ENCODE measurements at regions not wholly inside any gene's neighbourhood (a gene's known extent, or its start where the extent isn't known, plus 50 kb on each side); places are given as distances from the start of the nearest gene placed in this dataset.

- Histone ChIP-seq H3K27ac (ENCODE audit: low read depth, low read length) (no peak overlapping the region), H3K4me3 (ENCODE audit: insufficient read depth, low read depth, low read length) (no peak overlapping the region), H3K9ac (ENCODE audit: low read length) (no peak overlapping the region), H2AFZ (ENCODE audit: low read depth, low read length) (no peak overlapping the region), H4K20me1 (ENCODE audit: insufficient read depth, low read length) (no peaks in the 10 kb centered on the region), H3K27me3 (ENCODE audit: insufficient read depth, low read length) (no peaks in the 10 kb centered on the region), H3K36me3 (ENCODE audit: insufficient read depth, low read length) (no peaks in the 10 kb centered on the region), H3K4me2 (ENCODE audit: low read length) (no peak overlapping the region), H3K9me3 (ENCODE audit: insufficient read depth, low read depth, low read length) (no peaks in the 10 kb centered on the region), H3K79me2 (ENCODE audit: insufficient read depth, low read length) (no peaks in the 10 kb centered on the region), H3K4me1 (ENCODE audit: insufficient read depth, low read length) (peaks cover 11% of the 10 kb centered on the region)
- TF ChIP-seq, protein P1, sequence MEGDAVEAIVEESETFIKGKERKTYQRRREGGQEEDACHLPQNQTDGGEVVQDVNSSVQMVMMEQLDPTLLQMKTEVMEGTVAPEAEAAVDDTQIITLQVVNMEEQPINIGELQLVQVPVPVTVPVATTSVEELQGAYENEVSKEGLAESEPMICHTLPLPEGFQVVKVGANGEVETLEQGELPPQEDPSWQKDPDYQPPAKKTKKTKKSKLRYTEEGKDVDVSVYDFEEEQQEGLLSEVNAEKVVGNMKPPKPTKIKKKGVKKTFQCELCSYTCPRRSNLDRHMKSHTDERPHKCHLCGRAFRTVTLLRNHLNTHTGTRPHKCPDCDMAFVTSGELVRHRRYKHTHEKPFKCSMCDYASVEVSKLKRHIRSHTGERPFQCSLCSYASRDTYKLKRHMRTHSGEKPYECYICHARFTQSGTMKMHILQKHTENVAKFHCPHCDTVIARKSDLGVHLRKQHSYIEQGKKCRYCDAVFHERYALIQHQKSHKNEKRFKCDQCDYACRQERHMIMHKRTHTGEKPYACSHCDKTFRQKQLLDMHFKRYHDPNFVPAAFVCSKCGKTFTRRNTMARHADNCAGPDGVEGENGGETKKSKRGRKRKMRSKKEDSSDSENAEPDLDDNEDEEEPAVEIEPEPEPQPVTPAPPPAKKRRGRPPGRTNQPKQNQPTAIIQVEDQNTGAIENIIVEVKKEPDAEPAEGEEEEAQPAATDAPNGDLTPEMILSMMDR (IDR thresholded peaks at IDR 0.05; ENCODE audit: insufficient read depth, low read depth, low read length), result no peak
- no peak for TF ChIP-seq EZH2 (IDR thresholded peaks at IDR 0.05; ENCODE audit: insufficient read depth, low read length)
- Mint-ChIP-seq H3K27ac (ENCODE audit: unreplicated experiment) (no peak overlapping the region), H3K9me3 (ENCODE audit: unreplicated experiment) (no peaks in the 10 kb centered on the region), H3K36me3 (ENCODE audit: low read depth, unreplicated experiment) (no peaks in the 10 kb centered on the region), H3K4me1 (ENCODE audit: low read depth, unreplicated experiment) (no peaks in the 10 kb centered on the region), H3K4me3 (ENCODE audit: unreplicated experiment) (no peak overlapping the region), H3K27me3 (ENCODE audit: low read depth, unreplicated experiment) (peaks cover 13% of the 10 kb centered on the region)
- FAIRE-seq, result no peak
- DNase-seq (ENCODE audit: low read depth), result no peak
Measured at GRCh38 chr5:38726279-38726678, 119.5 kb upstream of the OSMR start.

GRCh38 chr5:38728029-38728428, 117.8 kb upstream of the OSMR start:
- no peaks in the 10 kb centered on the region for H3K36me3 Mint-ChIP-seq (ENCODE audit: low read depth, unreplicated experiment)
- no peak for TF ChIP-seq EZH2 (IDR thresholded peaks at IDR 0.05; ENCODE audit: insufficient read depth, low read length)
- TF ChIP-seq, protein P1 (IDR thresholded peaks at IDR 0.05; ENCODE audit: insufficient read depth, low read depth, low read length), result no peak
- no peak overlapping the region for H3K4me3 ChIP-seq (ENCODE audit: insufficient read depth, low read depth, low read length)
- no peak overlapping the region for H2AFZ ChIP-seq (ENCODE audit: low read depth, low read length)
- no peaks in the 10 kb centered on the region for H3K9me3 ChIP-seq (ENCODE audit: insufficient read depth, low read depth, low read length)
- no peaks in the 10 kb centered on the region for H3K4me1 Mint-ChIP-seq (ENCODE audit: low read depth, unreplicated experiment)
- no peaks in the 10 kb centered on the region for H4K20me1 ChIP-seq (ENCODE audit: insufficient read depth, low read length)
- no peak overlapping the region for H3K4me2 ChIP-seq (ENCODE audit: low read length)
- H3K36me3 ChIP-seq (ENCODE audit: insufficient read depth, low read length), result no peaks in the 10 kb centered on the region
- H3K27ac ChIP-seq (ENCODE audit: low read depth, low read length), result no peak overlapping the region
- peaks cover 2% of the 10 kb centered on the region for H3K27me3 ChIP-seq (ENCODE audit: insufficient read depth, low read length)
- H3K9me3 Mint-ChIP-seq (ENCODE audit: unreplicated experiment), result no peaks in the 10 kb centered on the region
- no peak overlapping the region for H3K27ac Mint-ChIP-seq (ENCODE audit: unreplicated experiment)
- H3K27me3 Mint-ChIP-seq (ENCODE audit: low read depth, unreplicated experiment), result peaks cover 13% of the 10 kb centered on the region
- FAIRE-seq (no peak), DNase-seq (ENCODE audit: low read depth) (no peak)
- H3K9ac ChIP-seq (ENCODE audit: low read length), result no peak overlapping the region
- peaks cover 11% of the 10 kb centered on the region for H3K4me1 ChIP-seq (ENCODE audit: insufficient read depth, low read length)
- H3K4me3 Mint-ChIP-seq (ENCODE audit: unreplicated experiment), result no peak overlapping the region
- no peaks in the 10 kb centered on the region for H3K79me2 ChIP-seq (ENCODE audit: insufficient read depth, low read length)

GRCh38 chr5:38731461-38731860, 114.4 kb upstream of the OSMR start:
- H3K27me3 Mint-ChIP-seq (ENCODE audit: low read depth, unreplicated experiment), result peaks cover 12% of the 10 kb centered on the region
- no peak for DNase-seq (ENCODE audit: low read depth)
- no peaks in the 10 kb centered on the region for H3K79me2 ChIP-seq (ENCODE audit: insufficient read depth, low read length)
- TF ChIP-seq EZH2 (IDR thresholded peaks at IDR 0.05; ENCODE audit: insufficient read depth, low read length), result no peak
- TF ChIP-seq, protein P1 (IDR thresholded peaks at IDR 0.05; ENCODE audit: insufficient read depth, low read depth, low read length), result no peak
- no peak overlapping the region for H3K27ac ChIP-seq (ENCODE audit: low read depth, low read length)
- no peaks in the 10 kb centered on the region for H3K9me3 ChIP-seq (ENCODE audit: insufficient read depth, low read depth, low read length)
- H3K4me1 ChIP-seq (ENCODE audit: insufficient read depth, low read length), result no peaks in the 10 kb centered on the region
- H3K4me3 Mint-ChIP-seq (ENCODE audit: unreplicated experiment), result no peak overlapping the region
- no peak for FAIRE-seq
- no peaks in the 10 kb centered on the region for H3K36me3 ChIP-seq (ENCODE audit: insufficient read depth, low read length)
- no peaks in the 10 kb centered on the region for H3K36me3 Mint-ChIP-seq (ENCODE audit: low read depth, unreplicated experiment)
- no peaks in the 10 kb centered on the region for H4K20me1 ChIP-seq (ENCODE audit: insufficient read depth, low read length)
- H3K9me3 Mint-ChIP-seq (ENCODE audit: unreplicated experiment), result no peaks in the 10 kb centered on the region
- no peak overlapping the region for H3K4me3 ChIP-seq (ENCODE audit: insufficient read depth, low read depth, low read length)
- no peak overlapping the region for H3K9ac ChIP-seq (ENCODE audit: low read length)
- peaks cover 2% of the 10 kb centered on the region for H3K27me3 ChIP-seq (ENCODE audit: insufficient read depth, low read length)
- no peak overlapping the region for H2AFZ ChIP-seq (ENCODE audit: low read depth, low read length)
- H3K4me1 Mint-ChIP-seq (ENCODE audit: low read depth, unreplicated experiment), result no peaks in the 10 kb centered on the region
- H3K4me2 ChIP-seq (ENCODE audit: low read length), result no peak overlapping the region
- H3K27ac Mint-ChIP-seq (ENCODE audit: unreplicated experiment), result no peak overlapping the region

Data from astrocyte (in vitro differentiated cells and primary cell).